Naive thymus-derived CD4-positive, alpha-beta T cell (primary cell): ENCODE measurements at regions not wholly inside any gene's neighbourhood (a gene's known extent, or its start where the extent isn't known, plus 50 kb on each side); places are given as distances from the start of the nearest gene placed in this dataset.
"Not testable (repeated sequence)": the region's sequence is repeated elsewhere in the genome, so short reads cannot be mapped to it uniquely, and the experiment has no call there.

Experiments used
- ATAC-seq: fragments of 150-1000 bp; cut with Tn5 transposase; 2 replicates; pipeline ENCODE4 v1.10.0; 2021; ENCODE audit warnings: mild to moderate bottlenecking, moderate library complexity
- CTCF ChIA-PET: fragments of 350-600 bp; sonication (Branson Sonifier 250); formaldehyde crosslinking; loops from one replicate; lab custom pipeline; 2021; ENCODE audit warnings: antibody characterized with exemption; lab: Charles Lee
- POLR2A ChIA-PET: fragments of 350-600 bp; sonication (Branson Sonifier 250); formaldehyde crosslinking; loops from one replicate; lab custom pipeline; 2021; ENCODE audit warnings: antibody characterized with exemption, inconsistent platforms; lab: Charles Lee
- DNase-seq, 9 donors: peaks; one replicate each; pipeline versions ENCODE4 v3.0.0 to v3.0.0-alpha.2; 2020 to 2022; ENCODE audit warnings: mixed read lengths in 1 of 9
- H3K27ac ChIP-seq: one replicate; pipeline ENCODE4 v1.7.0; 2013; ENCODE audit warnings: mild to moderate bottlenecking, low read depth, low read length, moderate library complexity
- H3K27me3 ChIP-seq, 2 donors: one replicate each; pipeline ENCODE4 v1.7.0; 2013; ENCODE audit warnings: low read length in 2 of 2, mild to moderate bottlenecking in 2 of 2, moderate library complexity in 2 of 2; ENCODE audit not compliant: control insufficient read depth in 2 of 2, insufficient read depth in 2 of 2
- H3K36me3 ChIP-seq, 3 experiments: 1 replicate in 2 of 3; 2 replicates in 1 of 3; pipeline ENCODE4 v1.7.0; 2013; ENCODE audit warnings: low read length in 3 of 3, mild to moderate bottlenecking in 3 of 3, moderate library complexity in 1 of 3; ENCODE audit not compliant: insufficient read depth in 3 of 3, control insufficient read depth in 2 of 3
- H3K4me1 ChIP-seq, 2 donors: one replicate each; pipeline ENCODE4 v1.7.0; 2013; ENCODE audit warnings: low read length in 2 of 2, mild to moderate bottlenecking in 2 of 2, moderate library complexity in 1 of 2; ENCODE audit not compliant: control insufficient read depth in 2 of 2, insufficient read depth in 2 of 2
- H3K4me3 ChIP-seq: 2 replicates; pipeline ENCODE4 v1.7.0; 2013; ENCODE audit warnings: mild to moderate bottlenecking, low read length
- H3K9me3 ChIP-seq, 3 experiments: 1 replicate in 2 of 3; 2 replicates in 1 of 3; pipeline ENCODE4 v1.7.0; 2013; ENCODE audit warnings: low read length in 3 of 3; ENCODE audit not compliant: control insufficient read depth in 2 of 3
- H3K27ac Mint-ChIP-seq, 9 donors: one replicate each; pipeline ENCODE4 v1.8.0; 2020 to 2022; ENCODE audit warnings: mixed read lengths in 9 of 9, mild to moderate bottlenecking in 8 of 9, moderate library complexity in 5 of 9, inconsistent platforms in 2 of 9
- H3K27me3 Mint-ChIP-seq, 5 donors: one replicate each; pipeline ENCODE4 v1.8.0; 2021 to 2022; ENCODE audit warnings: mixed read lengths in 5 of 5, mild to moderate bottlenecking in 1 of 5
- H3K36me3 Mint-ChIP-seq, 5 donors: one replicate each; pipeline ENCODE4 v1.8.0; 2020 to 2022; ENCODE audit warnings: mixed read lengths in 5 of 5, mild to moderate bottlenecking in 3 of 5, inconsistent platforms in 1 of 5
- H3K4me1 Mint-ChIP-seq, 7 donors: one replicate each; pipeline ENCODE4 v1.8.0; 2020 to 2022; ENCODE audit warnings: mixed read lengths in 7 of 7, mild to moderate bottlenecking in 3 of 7, inconsistent platforms in 1 of 7
- H3K4me3 Mint-ChIP-seq, 10 donors: one replicate each; pipeline ENCODE4 v1.8.0; 2020 to 2022; ENCODE audit warnings: mild to moderate bottlenecking in 10 of 10, mixed read lengths in 10 of 10, moderate library complexity in 6 of 10, inconsistent platforms in 2 of 10
- H3K9me3 Mint-ChIP-seq, 11 donors: one replicate each; pipeline ENCODE4 v1.8.0; 2020 to 2022; ENCODE audit warnings: mixed read lengths in 11 of 11, mild to moderate bottlenecking in 4 of 11, inconsistent platforms in 1 of 11, moderate library complexity in 1 of 11
- intact Hi-C, 2 donors: fragments of 100-400 bp; cut with micrococcal nuclease; formaldehyde crosslinking; loops; one replicate each; pipeline ENCODE4 v1.15.1; 2023

DNA sequence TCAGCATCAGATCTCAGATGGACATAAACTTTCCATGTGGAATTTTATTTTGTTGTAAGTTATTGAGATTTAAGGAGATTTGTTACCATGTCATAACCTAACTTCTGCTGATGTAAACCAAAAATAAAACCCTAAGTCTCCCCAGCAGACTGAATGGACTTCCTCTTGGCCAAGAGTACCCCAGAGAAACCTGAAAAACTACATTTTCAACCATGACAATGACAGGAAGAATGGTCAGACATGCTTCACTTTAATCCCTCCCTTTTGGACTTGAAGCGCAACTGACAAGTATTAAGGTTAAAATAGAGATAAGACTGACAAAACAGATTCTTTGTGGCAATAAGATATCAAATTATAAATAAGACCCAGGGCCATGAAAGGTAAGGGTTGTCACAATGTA is 579.7 kb upstream of the RAG2 start:
- H3K9me3 ChIP-seq = no peaks in the 10 kb centered on the region
- no peak for DNase-seq
- H3K4me3 Mint-ChIP-seq = no peak overlapping the region
- H3K4me1 Mint-ChIP-seq = no peaks in the 10 kb centered on the region
- H3K4me1 ChIP-seq = no peaks in the 10 kb centered on the region
- H3K27ac ChIP-seq = no peak overlapping the region
- H3K27me3 Mint-ChIP-seq = no peaks in the 10 kb centered on the region
- H3K4me3 ChIP-seq = no peak overlapping the region
- ChIA-PET CTCF (no interaction called here), POLR2A (no interaction called here)
- no peaks in the 10 kb centered on the region for H3K36me3 Mint-ChIP-seq
- H3K9me3 Mint-ChIP-seq = peaks cover 0 to 15% (median 5%) of the 10 kb centered on the region in 11 donors
- ATAC-seq = no peak
- no peaks in the 10 kb centered on the region for H3K36me3 ChIP-seq
- H3K27ac Mint-ChIP-seq = no peak overlapping the region
- intact Hi-C loops = no loop called here
- no peaks in the 10 kb centered on the region for H3K27me3 ChIP-seq

GRCh38 chr11:37171451-37171850 is 573.4 kb upstream of the RAG2 start:
- Histone ChIP-seq H3K27me3 (no peaks in the 10 kb centered on the region), H3K36me3 (no peaks in the 10 kb centered on the region), H3K9me3 (no peaks in the 10 kb centered on the region), H3K27ac (no peak overlapping the region), H3K4me1 (no peaks in the 10 kb centered on the region), H3K4me3 (no peak overlapping the region)
- intact Hi-C loops = no loop called here
- ChIA-PET CTCF (no interaction called here), POLR2A (no interaction called here)
- H3K9me3 Mint-ChIP-seq = peaks cover 0 to 14% (median 2%) of the 10 kb centered on the region in 11 donors
- no peaks in the 10 kb centered on the region for H3K4me1 Mint-ChIP-seq
- no peak overlapping the region for H3K27ac Mint-ChIP-seq
- H3K36me3 Mint-ChIP-seq = no peaks in the 10 kb centered on the region
- no peak overlapping the region for H3K4me3 Mint-ChIP-seq
- ATAC-seq = no peak
- DNase-seq = no peak
- no peaks in the 10 kb centered on the region for H3K27me3 Mint-ChIP-seq

GRCh38 chr11:37170311-37170710 is 572.3 kb upstream of the RAG2 start:
- Histone ChIP-seq H3K27ac (no peak overlapping the region), H3K27me3 (no peaks in the 10 kb centered on the region), H3K9me3 (no peaks in the 10 kb centered on the region), H3K4me3 (no peak overlapping the region), H3K36me3 (no peaks in the 10 kb centered on the region), H3K4me1 (no peaks in the 10 kb centered on the region)
- CTCF ChIA-PET = no interaction called here
- peaks cover 0 to 8% (median 2%) of the 10 kb centered on the region in 11 donors for H3K9me3 Mint-ChIP-seq
- H3K4me3 Mint-ChIP-seq = no peak overlapping the region
- DNase-seq (no peak), ATAC-seq (no peak)
- no peaks in the 10 kb centered on the region for H3K27me3 Mint-ChIP-seq
- intact Hi-C loops = no loop called here
- H3K27ac Mint-ChIP-seq = no peak overlapping the region
- POLR2A ChIA-PET = no interaction called here
- H3K36me3 Mint-ChIP-seq = no peaks in the 10 kb centered on the region
- no peaks in the 10 kb centered on the region for H3K4me1 Mint-ChIP-seq

DNA sequence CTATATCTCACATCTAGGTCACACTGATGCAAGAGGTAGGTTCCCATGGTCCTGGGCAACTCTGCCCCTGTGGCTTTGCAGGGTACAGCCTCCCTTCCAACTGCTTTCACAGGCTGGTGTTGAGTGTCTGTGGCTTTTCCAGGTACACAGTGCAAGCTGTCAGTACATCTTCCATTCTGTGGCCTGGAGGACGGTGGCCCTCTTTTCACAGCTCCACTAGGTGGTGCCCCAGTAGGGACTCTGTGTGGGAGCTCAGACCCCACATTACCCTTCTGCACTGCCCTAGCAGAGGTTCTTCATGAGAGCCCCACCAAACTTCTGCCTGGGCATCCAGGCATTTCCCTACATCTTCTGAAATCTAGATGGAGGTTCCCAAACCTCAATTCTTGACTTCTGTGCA is 547.4 kb upstream of the RAG2 start:
- H3K36me3 Mint-ChIP-seq, H3K27me3 Mint-ChIP-seq, H3K4me1 ChIP-seq, ATAC-seq, DNase-seq, H3K27me3 ChIP-seq, H3K4me3 Mint-ChIP-seq, H3K27ac Mint-ChIP-seq, H3K4me1 Mint-ChIP-seq, H3K9me3 ChIP-seq, intact Hi-C loops, H3K27ac ChIP-seq, CTCF ChIA-PET, H3K4me3 ChIP-seq, H3K36me3 ChIP-seq, POLR2A ChIA-PET: not testable (repeated sequence)
- peaks cover 4 to 21% (median 14%) of the 10 kb centered on the region in 11 donors for H3K9me3 Mint-ChIP-seq

GRCh38 chr11:37142591-37142990 is 544.6 kb upstream of the RAG2 start:
- Mint-ChIP-seq H3K4me1 (no peaks in the 10 kb centered on the region), H3K36me3 (no peaks in the 10 kb centered on the region), H3K27ac (no peak overlapping the region), H3K4me3 (no peak overlapping the region), H3K27me3 (no peaks in the 10 kb centered on the region), H3K9me3 (peaks cover 7 to 23% (median 9%) of the 10 kb centered on the region in 11 donors)
- Histone ChIP-seq H3K4me1 (no peaks in the 10 kb centered on the region), H3K9me3 (peaks cover 0 to 4% (median 0%) of the 10 kb centered on the region in 3 experiments), H3K36me3 (no peaks in the 10 kb centered on the region), H3K27ac (no peak overlapping the region), H3K4me3 (no peak overlapping the region), H3K27me3 (no peaks in the 10 kb centered on the region)
- intact Hi-C loops = no loop called here
- ATAC-seq (no peak), DNase-seq (no peak)
- ChIA-PET CTCF (no interaction called here), POLR2A (no interaction called here)

DNA sequence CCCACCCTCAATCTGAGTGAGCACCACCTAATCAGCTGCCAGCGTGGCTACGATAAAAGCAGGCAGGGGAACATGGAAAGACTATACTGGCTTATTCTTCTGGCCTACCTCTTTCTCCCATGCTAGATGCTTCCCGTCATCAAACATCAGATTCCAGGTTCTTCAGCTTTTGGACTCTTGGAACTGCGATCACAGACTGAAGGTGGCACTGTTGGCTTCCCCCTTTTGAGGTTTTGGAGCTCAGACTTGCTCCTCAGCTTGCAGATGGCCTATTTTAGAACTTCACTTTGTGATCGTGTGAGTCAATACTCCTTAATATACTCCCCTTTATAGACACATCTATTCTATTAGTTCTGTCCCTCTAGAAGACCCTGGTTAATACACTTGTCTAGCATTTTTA is 543.7 kb upstream of the RAG2 start:
- ATAC-seq = no peak
- CTCF ChIA-PET = no interaction called here
- intact Hi-C loops = no loop called here

DNA sequence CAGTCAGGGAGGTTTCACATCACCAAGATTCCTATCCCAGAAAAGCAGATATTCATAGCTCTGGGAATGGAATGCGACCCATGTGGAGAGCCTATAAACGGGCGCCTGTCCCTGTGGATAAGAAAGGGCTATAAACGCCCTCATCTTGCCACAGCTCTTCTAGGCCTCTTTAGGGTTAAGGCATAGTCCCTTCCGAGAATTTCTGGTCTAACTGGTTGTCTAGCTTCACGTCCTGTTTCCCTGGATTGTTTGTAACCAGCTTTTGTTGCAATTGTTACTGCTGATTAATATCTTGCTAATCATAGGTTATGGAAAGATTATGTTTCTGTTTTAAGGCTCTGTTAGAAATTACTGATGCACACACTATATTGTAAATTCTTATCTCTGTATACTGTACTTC is 537.6 kb upstream of the RAG2 start:
- ATAC-seq, H3K4me1 Mint-ChIP-seq, DNase-seq, H3K4me3 Mint-ChIP-seq, H3K27me3 Mint-ChIP-seq, H3K4me3 ChIP-seq, H3K36me3 Mint-ChIP-seq, H3K27ac Mint-ChIP-seq, CTCF ChIA-PET, POLR2A ChIA-PET, H3K27me3 ChIP-seq, H3K27ac ChIP-seq, H3K9me3 ChIP-seq, H3K36me3 ChIP-seq, H3K4me1 ChIP-seq: not testable (repeated sequence)
- intact Hi-C loops = loop anchor here in 1 of 2 donors (10.0 kb wide), 1 partner anchor 61 kb away; no protein-coding TSS in a partner anchor
- H3K9me3 Mint-ChIP-seq = peaks cover 0 to 32% (median 7%) of the 10 kb centered on the region in 11 donors

More for the DNA sequence above, 543.7 kb upstream of the RAG2 start:
- no peak overlapping the region for H3K4me3 Mint-ChIP-seq
- H3K27me3 Mint-ChIP-seq = no peaks in the 10 kb centered on the region
- Histone ChIP-seq H3K27me3 (no peaks in the 10 kb centered on the region), H3K27ac (no peak overlapping the region), H3K4me1 (no peaks in the 10 kb centered on the region), H3K9me3 (peaks cover 0 to 4% (median 1%) of the 10 kb centered on the region in 3 experiments), H3K4me3 (no peak overlapping the region), H3K36me3 (no peaks in the 10 kb centered on the region)
- POLR2A ChIA-PET = no interaction called here
- no peaks in the 10 kb centered on the region for H3K4me1 Mint-ChIP-seq
- peaks cover 6 to 23% (median 8%) of the 10 kb centered on the region in 11 donors for H3K9me3 Mint-ChIP-seq
- no peaks in the 10 kb centered on the region for H3K36me3 Mint-ChIP-seq
- no peak for DNase-seq
- H3K27ac Mint-ChIP-seq = no peak overlapping the region
